ENCODE measurements at regions not wholly inside any gene's neighbourhood (a gene's known extent, or its start where the extent isn't known, plus 50 kb on each side); places are given as distances from the start of the nearest gene placed in this dataset.

GRCh38 chr2:18790509-18791171 is 201.3 kb upstream of the NT5C1B start:
- TF ChIP-seq, protein P1, sequence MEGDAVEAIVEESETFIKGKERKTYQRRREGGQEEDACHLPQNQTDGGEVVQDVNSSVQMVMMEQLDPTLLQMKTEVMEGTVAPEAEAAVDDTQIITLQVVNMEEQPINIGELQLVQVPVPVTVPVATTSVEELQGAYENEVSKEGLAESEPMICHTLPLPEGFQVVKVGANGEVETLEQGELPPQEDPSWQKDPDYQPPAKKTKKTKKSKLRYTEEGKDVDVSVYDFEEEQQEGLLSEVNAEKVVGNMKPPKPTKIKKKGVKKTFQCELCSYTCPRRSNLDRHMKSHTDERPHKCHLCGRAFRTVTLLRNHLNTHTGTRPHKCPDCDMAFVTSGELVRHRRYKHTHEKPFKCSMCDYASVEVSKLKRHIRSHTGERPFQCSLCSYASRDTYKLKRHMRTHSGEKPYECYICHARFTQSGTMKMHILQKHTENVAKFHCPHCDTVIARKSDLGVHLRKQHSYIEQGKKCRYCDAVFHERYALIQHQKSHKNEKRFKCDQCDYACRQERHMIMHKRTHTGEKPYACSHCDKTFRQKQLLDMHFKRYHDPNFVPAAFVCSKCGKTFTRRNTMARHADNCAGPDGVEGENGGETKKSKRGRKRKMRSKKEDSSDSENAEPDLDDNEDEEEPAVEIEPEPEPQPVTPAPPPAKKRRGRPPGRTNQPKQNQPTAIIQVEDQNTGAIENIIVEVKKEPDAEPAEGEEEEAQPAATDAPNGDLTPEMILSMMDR (IDR thresholded peaks at IDR 0.05 in 4 of 5, conservative IDR thresholded peaks at IDR 0.05 in 1 of 5): no peak
- no peak for TF ChIP-seq POLR2A (IDR thresholded peaks at IDR 0.05)
